Left lobe of liver (tissue), 2 donors: ENCODE measurements at regions not wholly inside any gene's neighbourhood (a gene's known extent, or its start where the extent isn't known, plus 50 kb on each side); places are given as distances from the start of the nearest gene placed in this dataset.
"Not testable (repeated sequence)": the region's sequence is repeated elsewhere in the genome, so short reads cannot be mapped to it uniquely, and the experiment has no call there.

ENCODE experiments used
- ATAC-seq: fragments of 200-7000 bp; cut with Tn5 transposase; one replicate; pipeline ENCODE4 v1.9.1; 2020; ENCODE audit warnings: mild to moderate bottlenecking, moderate library complexity
- DNase-seq: peaks from one replicate; pipeline ENCODE4 v3.0.0-alpha.2; 2020; ENCODE audit warnings: low spot score
- donor health status: DM: no; HTN: no; CAD: no; lungs with moderate emphysema.
- donor health status: DM: no; HTN: yes; CAD: no.

- no peak for ATAC-seq
- DNase-seq: no peak
Measured at GRCh38 chrX:93868289-93868965, 194.4 kb downstream of the FAM133A start.

GRCh38 chrX:93874554-93874953, 200.5 kb downstream of the FAM133A start:
- ATAC-seq: peak; percentile 50
- DNase-seq: no peak

GRCh38 chrX:93875621-93876282, 201.7 kb downstream of the FAM133A start:
- DNase-seq: no peak
- ATAC-seq: no peak

- ATAC-seq, DNase-seq: not testable (repeated sequence)
Measured at GRCh38 chrX:93921041-93921440, 247.0 kb downstream of the FAM133A start.

GRCh38 chrX:93932471-93933220, 258.6 kb downstream of the FAM133A start:
- DNase-seq: no peak
- ATAC-seq: no peak

- ATAC-seq (no peak), DNase-seq (no peak)
Measured at GRCh38 chrX:93977641-93978040, 303.6 kb downstream of the FAM133A start.

- ATAC-seq (no peak), DNase-seq (no peak)
Measured at GRCh38 chrX:93985344-93986307, 311.6 kb downstream of the FAM133A start.
